SU-DHL-6 (cell line): ENCODE measurements at regions not wholly inside any gene's neighbourhood (a gene's known extent, or its start where the extent isn't known, plus 50 kb on each side); places are given as distances from the start of the nearest gene placed in this dataset.

Experiments
- H2AFZ ChIP-seq: fragments of 200-600 bp; sonication (generic); 2 replicates; pipeline ENCODE4 v1.6.1; 2014; ENCODE audit warnings: low read depth, mild to moderate bottlenecking, moderate library complexity, mixed read lengths, antibody characterized with exemption, low read length; ENCODE audit not compliant: severe bottlenecking
- H3F3A ChIP-seq: fragments of 200-600 bp; shearing (Covaris generic); 2 replicates; pipeline ENCODE4 v1.6.0; 2016; ENCODE audit warnings: antibody characterized with exemption, mild to moderate bottlenecking; ENCODE audit not compliant: insufficient read depth
- H3K27ac ChIP-seq: fragments of 200-600 bp; sonication (generic); 2 replicates; pipeline ENCODE4 v1.5.1; 2016; ENCODE audit warnings: low read depth, mild to moderate bottlenecking, low read length, moderate library complexity, mixed read lengths
- H3K27me3 ChIP-seq: fragments of 200-600 bp; sonication (generic), shearing (Covaris generic); 2 replicates; pipeline ENCODE4 v1.6.0; 2014; ENCODE audit warnings: mild to moderate bottlenecking, low read length
- H3K36me3 ChIP-seq: fragments of 200-600 bp; sonication (generic); 2 replicates; pipeline ENCODE4 v1.6.1; 2014; ENCODE audit warnings: mild to moderate bottlenecking, low read length, mixed read lengths
- H3K4me2 ChIP-seq: fragments of 300-600, 200-600 bp; shearing (Covaris generic), sonication (generic); 2 replicates; pipeline ENCODE4 v1.6.0; 2014; ENCODE audit warnings: low read length, low read depth, mild to moderate bottlenecking; ENCODE audit not compliant: poor library complexity, severe bottlenecking
- H3K4me3 ChIP-seq: fragments of 200-600 bp; sonication (generic); 2 replicates; pipeline ENCODE4 v1.5.1; 2014; ENCODE audit warnings: antibody characterized with exemption, low read length, mild to moderate bottlenecking, mixed read lengths; ENCODE audit not compliant: insufficient read depth, poor library complexity, severe bottlenecking
- H3K79me2 ChIP-seq: fragments of 200-600 bp; sonication (generic); 2 replicates; pipeline ENCODE4 v1.6.1; 2014; ENCODE audit warnings: mild to moderate bottlenecking, low read length, moderate library complexity; ENCODE audit not compliant: insufficient read depth
- H3K9ac ChIP-seq: fragments of 200-600 bp; sonication (generic); 2 replicates; pipeline ENCODE4 v1.7.0; 2014; ENCODE audit warnings: mild to moderate bottlenecking, low read length
- H3K9me2 ChIP-seq: fragments of 200-600 bp; sonication (generic); replicated peaks from 2 replicates; pipeline ENCODE4 v1.6.1; 2014; ENCODE audit warnings: low read length; ENCODE audit not compliant: insufficient read depth
- H3K9me3 ChIP-seq: fragments of 200-600 bp; sonication (generic); 2 replicates; pipeline ENCODE4 v1.6.1; 2014; ENCODE audit warnings: low read length, mixed read lengths; ENCODE audit not compliant: insufficient read depth
- H4K20me1 ChIP-seq: fragments of 200-600 bp; sonication (generic); 2 replicates; pipeline ENCODE4 v1.6.1; 2014; ENCODE audit warnings: low read depth, mild to moderate bottlenecking, antibody characterized with exemption, low read length, moderate library complexity, mixed read lengths
- CTCF ChIP-seq: fragments of 200-600 bp; sonication (generic); IDR thresholded peaks from one replicate; pipeline ENCODE4 v1.5.1; 2017; ENCODE audit warnings: antibody characterized with exemption, mild to moderate bottlenecking, low read length, moderate library complexity; ENCODE audit not compliant: insufficient read depth, poor library complexity, severe bottlenecking
- EZH2phosphoT487 ChIP-seq: fragments of 200-600 bp; sonication (generic), shearing (Covaris generic); conservative IDR thresholded peaks from 2 replicates; pipeline ENCODE4 v1.6.1; 2018; ENCODE audit warnings: mild to moderate bottlenecking, antibody characterized with exemption, low read length, moderate library complexity, mixed read lengths

- H3K4me2 ChIP-seq: no peak overlapping the region
- no peaks in the 10 kb centered on the region for H3K79me2 ChIP-seq
- no peak for TF ChIP-seq CTCF
- TF ChIP-seq EZH2phosphoT487: no peak
Observed at GRCh38 chr2:145198555-145198954, 678.6 kb upstream of the ZEB2 start.

GRCh38 chr2:145197944-145198343 is 678.0 kb upstream of the ZEB2 start:
- H3K79me2 ChIP-seq: no peaks in the 10 kb centered on the region
- H3K9me3 ChIP-seq: no peaks in the 10 kb centered on the region
- H3K9me2 ChIP-seq: no peaks in the 10 kb centered on the region
- H3K27me3 ChIP-seq: no peaks in the 10 kb centered on the region
- no peaks in the 10 kb centered on the region for H3K36me3 ChIP-seq
- H3F3A ChIP-seq: no peaks in the 10 kb centered on the region
- H4K20me1 ChIP-seq: no peaks in the 10 kb centered on the region
- no peak overlapping the region for H2AFZ ChIP-seq
- H3K4me2 ChIP-seq: no peak overlapping the region
- no peak overlapping the region for H3K27ac ChIP-seq
- no peak for TF ChIP-seq EZH2phosphoT487
- no peak for TF ChIP-seq CTCF
- H3K9ac ChIP-seq: no peak overlapping the region
- no peak overlapping the region for H3K4me3 ChIP-seq

More at GRCh38 chr2:145198555-145198954, 678.6 kb upstream of the ZEB2 start:
- H3K27me3 ChIP-seq: no peaks in the 10 kb centered on the region
- H3K9me2 ChIP-seq: no peaks in the 10 kb centered on the region
- H3K36me3 ChIP-seq: no peaks in the 10 kb centered on the region
- no peak overlapping the region for H3K4me3 ChIP-seq
- no peak overlapping the region for H3K27ac ChIP-seq
- no peak overlapping the region for H2AFZ ChIP-seq
- H3K9me3 ChIP-seq: no peaks in the 10 kb centered on the region
- no peaks in the 10 kb centered on the region for H4K20me1 ChIP-seq
- H3F3A ChIP-seq: no peaks in the 10 kb centered on the region
- H3K9ac ChIP-seq: no peak overlapping the region

- H3F3A ChIP-seq: no peaks in the 10 kb centered on the region
- H3K4me3 ChIP-seq: no peak overlapping the region
- TF ChIP-seq CTCF (no peak), EZH2phosphoT487 (no peak)
- no peaks in the 10 kb centered on the region for H3K9me3 ChIP-seq
- H3K79me2 ChIP-seq: no peaks in the 10 kb centered on the region
- peak overlapping the region; percentile 12 for H2AFZ ChIP-seq
- H3K9ac ChIP-seq: no peak overlapping the region
- H3K4me2 ChIP-seq: no peak overlapping the region
- no peak overlapping the region for H3K27ac ChIP-seq
- H3K36me3 ChIP-seq: no peaks in the 10 kb centered on the region
- no peaks in the 10 kb centered on the region for H3K27me3 ChIP-seq
- no peaks in the 10 kb centered on the region for H3K9me2 ChIP-seq
- H4K20me1 ChIP-seq: no peaks in the 10 kb centered on the region
Observed at GRCh38 chr2:145194673-145195072, 674.8 kb upstream of the ZEB2 start.
